Midbrain (tissue), 1 donor: ENCODE measurements at regions not wholly inside any gene's neighbourhood (a gene's known extent, or its start where the extent isn't known, plus 50 kb on each side); places are given as distances from the start of the nearest gene placed in this dataset.
"Not testable (repeated sequence)": the region's sequence is repeated elsewhere in the genome, so short reads cannot be mapped to it uniquely, and the experiment has no call there.

Source experiments
- DNase-seq: peaks from one replicate; lab custom pipeline; 2025; lab: John Stamatoyannopoulos, UW

- no peak for DNase-seq
These were observed 167.6 kb downstream of the SOX3 start for GRCh38 chrX:140337263-140337662.

- no peak for DNase-seq
These were observed 186.6 kb downstream of the SOX3 start for GRCh38 chrX:140318296-140318695.

DNA sequence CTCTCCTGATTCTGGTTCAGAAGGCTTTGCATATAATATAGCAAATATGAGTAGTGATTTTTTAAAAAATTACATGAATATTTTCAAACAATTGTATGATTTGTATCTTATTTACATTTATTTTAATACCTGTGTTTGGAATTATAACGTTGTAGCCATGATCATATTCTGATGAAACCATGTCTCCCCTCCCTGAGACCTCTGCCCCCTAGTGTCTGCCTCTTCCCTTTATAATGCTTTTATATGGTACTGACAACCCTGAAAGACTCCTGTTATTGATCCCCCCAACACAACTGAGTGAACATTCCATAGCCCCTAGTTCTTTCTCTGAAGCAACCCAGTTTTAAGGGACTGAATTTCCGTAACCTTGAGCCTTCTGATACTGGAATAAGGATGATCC lies 187.4 kb downstream of the SOX3 start:
- DNase-seq: no peak

- DNase-seq: no peak
These were observed 205.7 kb downstream of the SOX3 start for GRCh38 chrX:140298960-140299825.

DNA sequence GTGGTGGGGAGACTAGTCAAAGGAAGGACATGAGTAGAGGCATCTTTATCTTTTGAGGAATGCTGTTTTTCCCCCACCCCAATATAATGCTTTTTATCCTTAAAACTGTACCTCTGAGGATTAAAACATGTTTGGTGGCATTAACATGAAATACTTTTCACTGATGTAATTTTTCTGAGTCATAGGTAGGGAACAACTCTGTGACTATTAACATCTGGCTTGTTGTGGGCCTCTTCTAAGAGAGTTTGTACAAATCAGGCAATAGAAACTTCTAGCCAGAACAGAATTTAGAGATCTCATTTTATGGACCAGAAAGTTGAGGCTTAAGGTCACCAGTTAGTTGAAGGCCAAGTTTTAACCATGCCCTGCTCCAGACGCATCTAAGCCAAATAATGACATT lies 207.6 kb downstream of the SOX3 start:
- no peak for DNase-seq

- DNase-seq: no peak
These were observed 211.9 kb downstream of the SOX3 start for GRCh38 chrX:140292961-140293360.

GRCh38 chrX:140292188-140292587 lies 212.7 kb downstream of the SOX3 start:
- DNase-seq: no peak

DNA sequence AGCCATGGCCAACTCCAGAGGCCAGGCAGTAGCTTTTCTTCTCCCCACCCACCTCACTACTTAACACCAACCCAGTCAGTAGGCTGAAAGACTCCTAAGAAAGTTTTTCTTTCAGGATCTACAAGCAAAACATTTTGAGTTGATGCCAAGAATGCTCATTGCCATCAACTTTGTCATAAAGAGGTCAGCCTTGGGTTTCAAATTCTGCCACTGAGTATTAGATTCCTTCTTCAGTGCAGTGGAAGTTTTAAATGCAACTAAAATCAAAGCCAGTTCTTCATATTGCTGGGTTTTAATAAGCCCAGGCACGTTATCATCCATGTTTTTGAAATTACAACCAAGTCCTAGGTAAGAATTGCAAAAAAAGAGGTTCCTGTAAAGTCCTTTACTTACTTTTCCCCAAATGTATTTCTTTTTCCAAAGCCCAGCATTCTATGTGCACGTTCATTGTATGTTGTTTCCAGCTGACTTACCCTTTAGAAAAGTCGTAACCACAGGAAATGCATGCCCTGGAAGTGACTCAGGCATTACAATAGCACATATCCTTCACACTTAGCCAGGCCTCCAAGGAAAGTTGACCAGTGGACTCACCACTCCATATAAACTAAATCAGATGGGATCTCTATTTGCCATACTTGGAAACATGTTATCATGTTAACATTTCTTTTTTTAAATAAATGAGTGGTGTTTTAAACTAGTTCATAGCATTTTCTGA lies 229.9 kb downstream of the SOX3 start:
- DNase-seq: no peak

GRCh38 chrX:140273921-140274320 lies 230.9 kb downstream of the SOX3 start:
- no peak for DNase-seq

DNA sequence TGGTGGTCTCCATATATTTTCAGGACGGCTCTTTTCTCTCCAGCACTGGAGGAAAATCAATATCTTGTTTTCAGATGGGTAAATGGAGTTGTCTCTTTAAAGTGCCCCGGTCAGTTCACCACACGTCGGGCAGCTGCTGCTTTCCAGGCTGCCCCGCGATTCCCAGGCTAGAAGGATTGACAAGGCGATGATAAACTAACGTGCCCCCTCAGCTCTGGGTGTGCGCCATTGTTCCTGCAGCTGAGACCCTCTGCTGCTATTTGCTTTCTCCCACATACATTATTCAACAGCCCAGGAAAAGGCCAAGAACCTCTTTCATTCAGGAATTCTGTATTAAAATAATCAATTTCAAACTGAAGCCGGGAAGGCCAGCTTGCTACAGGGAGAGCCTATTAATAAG lies 254.5 kb downstream of the SOX3 start:
- DNase-seq: no peak

- DNase-seq: no peak
These were observed 255.8 kb downstream of the SOX3 start for GRCh38 chrX:140249088-140249487.

GRCh38 chrX:140229191-140229590 lies 263.9 kb upstream of the CXorf66 start:
- no peak for DNase-seq

- DNase-seq: not testable (repeated sequence)
These were observed 260.7 kb upstream of the CXorf66 start for GRCh38 chrX:140226037-140226436.

DNA sequence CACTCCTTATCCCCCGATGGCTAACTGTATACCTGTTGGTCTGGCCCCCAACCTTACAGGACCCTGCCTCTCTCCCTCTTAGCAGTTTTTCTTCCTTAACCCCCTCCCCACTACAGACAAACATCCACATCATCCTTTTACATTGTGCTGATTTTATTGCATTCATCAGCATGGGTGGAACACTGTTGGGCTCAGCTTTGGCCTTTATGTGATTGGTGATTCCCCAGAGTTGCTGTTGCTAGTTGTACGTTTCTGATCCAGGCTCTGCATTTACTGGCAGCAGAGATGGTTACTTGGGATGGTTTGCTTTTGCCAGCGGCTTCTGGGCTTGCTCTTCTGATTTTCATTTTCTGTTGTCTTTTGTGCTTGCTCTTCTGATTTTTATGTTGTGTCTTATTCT lies 250.6 kb upstream of the CXorf66 start:
- DNase-seq: not testable (repeated sequence)

DNA sequence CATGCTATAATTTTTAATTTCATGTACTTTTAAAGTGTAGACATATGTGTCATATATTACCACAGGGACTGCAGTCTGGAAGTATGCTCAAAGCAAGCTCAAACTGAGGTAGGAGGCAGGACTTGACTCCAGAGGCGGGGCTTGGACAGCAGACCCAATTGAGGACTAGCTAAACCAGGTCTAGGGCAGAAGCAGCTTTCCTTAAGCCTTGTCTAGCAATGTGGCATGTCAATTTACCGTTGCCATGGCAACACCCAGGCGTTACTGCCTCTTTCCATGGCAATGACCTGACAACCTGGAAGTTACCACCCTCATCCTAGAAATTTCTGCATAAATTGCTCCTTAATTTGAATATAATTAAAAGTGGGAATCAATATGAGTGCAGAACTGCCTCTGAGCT lies 249.2 kb upstream of the CXorf66 start:
- not testable (repeated sequence) for DNase-seq

GRCh38 chrX:140206657-140207056 lies 241.3 kb upstream of the CXorf66 start:
- DNase-seq: no peak

GRCh38 chrX:140190441-140191108 lies 225.3 kb upstream of the CXorf66 start:
- no peak for DNase-seq

GRCh38 chrX:140180585-140180984 lies 215.3 kb upstream of the CXorf66 start:
- no peak for DNase-seq

- DNase-seq: no peak
These were observed 212.5 kb upstream of the CXorf66 start for GRCh38 chrX:140177821-140178220.

- no peak for DNase-seq
These were observed 207.1 kb upstream of the CXorf66 start for GRCh38 chrX:140172401-140172800.

DNA sequence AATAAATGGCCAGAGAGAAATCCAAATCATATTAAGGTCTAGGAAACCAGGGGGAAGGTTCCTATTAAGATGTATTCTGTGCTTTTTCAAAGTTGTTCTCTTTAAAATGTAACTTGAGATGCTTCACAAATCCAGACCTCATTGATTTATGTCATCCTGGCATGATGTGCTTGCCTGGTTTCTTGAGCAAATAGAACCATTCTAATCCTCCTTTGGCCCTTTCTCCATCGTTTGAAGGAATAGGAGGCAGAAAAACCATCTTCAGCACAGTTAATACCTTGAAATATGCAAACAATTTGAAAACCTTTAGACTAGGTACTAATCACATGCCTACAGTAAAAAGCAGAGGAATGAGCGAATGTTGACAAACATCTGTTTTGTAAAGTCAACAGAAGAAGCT lies 202.2 kb upstream of the CXorf66 start:
- DNase-seq: no peak

GRCh38 chrX:140165849-140166248 lies 200.5 kb upstream of the CXorf66 start:
- DNase-seq: no peak

GRCh38 chrX:140164391-140164790 lies 199.1 kb upstream of the CXorf66 start:
- DNase-seq: no peak
